Natural killer cell (primary cell): ENCODE measurements at regions not wholly inside any gene's neighbourhood (a gene's known extent, or its start where the extent isn't known, plus 50 kb on each side); places are given as distances from the start of the nearest gene placed in this dataset.

Source experiments
- ATAC-seq, 3 donors: fragments of 150-1000 bp in 2 of 3; fragments of 200-7000 bp in 1 of 3; cut with Tn5 transposase; 1 replicate in 1 of 3; 2 replicates in 2 of 3; pipeline ENCODE4 v1.10.0; 2021; ENCODE audit warnings: mild to moderate bottlenecking in 2 of 3, moderate library complexity in 2 of 3
- DNase-seq, 2 donors: peaks; one replicate each; pipeline versions ENCODE4 v3.0.0 to v3.0.0-alpha.2; 2013 to 2021; ENCODE audit warnings: mixed read lengths in 1 of 2
- H3K27ac ChIP-seq: one replicate; pipeline ENCODE4 v1.5.1; 2013; ENCODE audit warnings: mild to moderate bottlenecking, low read length
- H3K27me3 ChIP-seq: one replicate; pipeline ENCODE4 v1.6.1; 2013; ENCODE audit warnings: low read length; ENCODE audit not compliant: control insufficient read depth, insufficient read depth
- H3K36me3 ChIP-seq: one replicate; pipeline ENCODE4 v1.6.1; 2013; ENCODE audit warnings: low read length; ENCODE audit not compliant: control insufficient read depth, insufficient read depth
- H3K4me1 ChIP-seq: one replicate; pipeline ENCODE4 v1.6.1; 2013; ENCODE audit warnings: low read length; ENCODE audit not compliant: control insufficient read depth, insufficient read depth
- H3K4me3 ChIP-seq: one replicate; pipeline ENCODE4 v1.5.1; 2013; ENCODE audit warnings: low read length
- H3K9me3 ChIP-seq: one replicate; pipeline ENCODE4 v1.6.1; 2013; ENCODE audit warnings: low read length; ENCODE audit not compliant: control insufficient read depth, insufficient read depth
- H3K27ac Mint-ChIP-seq, 2 donors: one replicate each; pipeline ENCODE4 v1.8.0; 2022; ENCODE audit warnings: mild to moderate bottlenecking in 2 of 2, mixed read lengths in 2 of 2, moderate library complexity in 1 of 2
- H3K27me3 Mint-ChIP-seq, 2 donors: one replicate each; pipeline ENCODE4 v1.8.0; 2022; ENCODE audit warnings: low read depth in 2 of 2, mixed read lengths in 2 of 2
- H3K36me3 Mint-ChIP-seq: one replicate; pipeline ENCODE4 v1.8.0; 2022; ENCODE audit warnings: mixed read lengths
- H3K4me1 Mint-ChIP-seq, 2 donors: one replicate each; pipeline ENCODE4 v1.8.0; 2022; ENCODE audit warnings: mixed read lengths in 2 of 2
- H3K4me3 Mint-ChIP-seq: one replicate; pipeline ENCODE4 v1.8.0; 2022; ENCODE audit warnings: mild to moderate bottlenecking, moderate library complexity, mixed read lengths
- H3K9me3 Mint-ChIP-seq, 2 donors: one replicate each; pipeline ENCODE4 v1.8.0; 2022; ENCODE audit warnings: mixed read lengths in 2 of 2
- CTCF ChIP-seq: fragments of 200-600 bp; IDR thresholded peaks from one replicate; pipeline ENCODE4 v1.8.0; 2022; ENCODE audit warnings: antibody characterized with exemption
- WGBS: methylation state at CpG from one replicate; pipeline ENCODE4 v1.1.7; 2013; ENCODE audit warnings: missing lambda C conversion rate; ENCODE audit not compliant: insufficient coverage; 5-methylcytosine and 5-hydroxymethylcytosine counted together
- intact Hi-C: fragments of 100-400 bp; cut with micrococcal nuclease; formaldehyde crosslinking; loops from one replicate; pipeline ENCODE4 v1.14.2; 2022

- Histone ChIP-seq H3K27ac (no peak overlapping the region), H3K27me3 (no peaks in the 10 kb centered on the region), H3K4me1 (no peaks in the 10 kb centered on the region), H3K9me3 (no peaks in the 10 kb centered on the region), H3K4me3 (no peak overlapping the region), H3K36me3 (no peaks in the 10 kb centered on the region)
- Mint-ChIP-seq H3K27me3 (peaks cover 17 to 47% of the 10 kb centered on the region in 2 donors), H3K4me3 (no peak overlapping the region), H3K36me3 (peaks cover 7% of the 10 kb centered on the region), H3K9me3 (peaks cover 0 to 3% of the 10 kb centered on the region in 2 donors), H3K27ac (no peak overlapping the region), H3K4me1 (peaks cover 0 to 11% of the 10 kb centered on the region in 2 donors)
- intact Hi-C loops, result no loop called here
- no peak for TF ChIP-seq CTCF
- ATAC-seq, result no peak
- DNase-seq, result no peak
Observed at GRCh38 chr15:81434851-81435250, 60.8 kb upstream of the TMC3 start.

GRCh38 chr15:81433462-81433861, 59.4 kb upstream of the TMC3 start:
- no peak for ATAC-seq
- Histone ChIP-seq H3K27ac (no peak overlapping the region), H3K4me1 (no peaks in the 10 kb centered on the region), H3K27me3 (no peaks in the 10 kb centered on the region), H3K4me3 (no peak overlapping the region), H3K36me3 (no peaks in the 10 kb centered on the region), H3K9me3 (no peaks in the 10 kb centered on the region)
- Mint-ChIP-seq H3K36me3 (peaks cover 7% of the 10 kb centered on the region), H3K27me3 (peaks cover 17 to 61% of the 10 kb centered on the region in 2 donors), H3K4me3 (no peak overlapping the region), H3K27ac (no peak overlapping the region), H3K9me3 (peaks cover 0 to 3% of the 10 kb centered on the region in 2 donors), H3K4me1 (peaks cover 0 to 5% of the 10 kb centered on the region in 2 donors)
- WGBS, result 67% methylated on average over 2 of the region's 3 CpGs
- intact Hi-C loops, result no loop called here
- no peak for TF ChIP-seq CTCF
- no peak for DNase-seq

GRCh38 chr15:81432179-81432578, 58.2 kb upstream of the TMC3 start:
- H3K4me3 Mint-ChIP-seq, result no peak overlapping the region
- H3K27me3 ChIP-seq, result no peaks in the 10 kb centered on the region
- peaks cover 0 to 3% of the 10 kb centered on the region in 2 donors for H3K9me3 Mint-ChIP-seq
- H3K27me3 Mint-ChIP-seq, result peaks cover 17 to 61% of the 10 kb centered on the region in 2 donors
- H3K27ac ChIP-seq, result no peak overlapping the region
- no peak for TF ChIP-seq CTCF
- no peak overlapping the region for H3K27ac Mint-ChIP-seq
- DNase-seq (no peak), ATAC-seq (no peak)
- no peaks in the 10 kb centered on the region for H3K4me1 ChIP-seq
- H3K9me3 ChIP-seq, result no peaks in the 10 kb centered on the region
- peaks cover 0 to 5% of the 10 kb centered on the region in 2 donors for H3K4me1 Mint-ChIP-seq
- WGBS, result 100% methylated on average over 1 of the region's 2 CpGs
- intact Hi-C loops, result no loop called here
- H3K36me3 ChIP-seq, result no peaks in the 10 kb centered on the region
- H3K36me3 Mint-ChIP-seq, result peaks cover 7% of the 10 kb centered on the region
- H3K4me3 ChIP-seq, result no peak overlapping the region

- no peak overlapping the region for H3K27ac Mint-ChIP-seq
Observed at GRCh38 chr15:81427176-81427575, 53.2 kb upstream of the TMC3 start.

More at GRCh38 chr15:81427176-81427575, 53.2 kb upstream of the TMC3 start:
- H3K36me3 Mint-ChIP-seq, result peaks cover 7% of the 10 kb centered on the region
- WGBS, result 82% methylated on average over 6 of the region's 6 CpGs
- H3K4me3 Mint-ChIP-seq, result no peak overlapping the region
- no peaks in the 10 kb centered on the region for H3K4me1 ChIP-seq
- ATAC-seq, result no peak
- no peak for DNase-seq
- H3K4me1 Mint-ChIP-seq, result no peaks in the 10 kb centered on the region
- intact Hi-C loops, result no loop called here
- H3K36me3 ChIP-seq, result no peaks in the 10 kb centered on the region
- H3K4me3 ChIP-seq, result no peak overlapping the region
- no peaks in the 10 kb centered on the region for H3K27me3 ChIP-seq
- peaks cover 0 to 3% of the 10 kb centered on the region in 2 donors for H3K9me3 Mint-ChIP-seq
- H3K27ac ChIP-seq, result no peak overlapping the region
- TF ChIP-seq CTCF, result no peak
- H3K9me3 ChIP-seq, result no peaks in the 10 kb centered on the region
- H3K27me3 Mint-ChIP-seq, result peaks cover 10 to 29% of the 10 kb centered on the region in 2 donors
